CD4-positive, alpha-beta T cell (primary cell): ENCODE measurements at regions not wholly inside any gene's neighbourhood (a gene's known extent, or its start where the extent isn't known, plus 50 kb on each side); places are given as distances from the start of the nearest gene placed in this dataset.

Experiments
- ATAC-seq: fragments of 200-7000 bp; cut with Tn5 transposase; one replicate; pipeline ENCODE4 v1.10.0; 2022; ENCODE audit warnings: mild to moderate bottlenecking; ENCODE audit not compliant: poor library complexity
- CTCF ChIA-PET: fragments of 350-600 bp; sonication (Branson Sonifier 250); formaldehyde crosslinking; loops from one replicate; lab custom pipeline; 2021; ENCODE audit warnings: antibody characterized with exemption, inconsistent platforms; lab: Charles Lee
- POLR2A ChIA-PET: fragments of 350-600 bp; sonication (Branson Sonifier 250); formaldehyde crosslinking; loops from one replicate; lab custom pipeline; 2021; ENCODE audit warnings: antibody characterized with exemption, inconsistent platforms; lab: Charles Lee
- DNase-seq, 14 experiments: peaks; one replicate each; pipeline ENCODE4 v3.0.0-alpha.2; 2013 to 2020; ENCODE audit warnings: mixed read lengths in 2 of 14
- H3K27ac ChIP-seq, 2 donors: one replicate each; pipeline versions ENCODE4 v1.5.1 to v1.7.0; 2013; ENCODE audit warnings: low read length in 2 of 2, low read depth in 1 of 2, mild to moderate bottlenecking in 1 of 2
- H3K27me3 ChIP-seq, 2 experiments: 1 replicate in 1 of 2; 2 replicates in 1 of 2; pipeline versions ENCODE4 v1.6.1 to v1.7.0; 2013; ENCODE audit warnings: low read length in 2 of 2, control low read depth in 1 of 2, mild to moderate bottlenecking in 1 of 2, moderate library complexity in 1 of 2; ENCODE audit not compliant: insufficient read depth in 2 of 2, control insufficient read depth in 1 of 2
- H3K36me3 ChIP-seq: one replicate; pipeline ENCODE4 v1.6.1; 2013; ENCODE audit warnings: low read length, control low read depth; ENCODE audit not compliant: insufficient read depth
- H3K4me1 ChIP-seq: one replicate; pipeline ENCODE4 v1.6.1; 2013; ENCODE audit warnings: low read length, control low read depth; ENCODE audit not compliant: insufficient read depth
- H3K4me3 ChIP-seq: one replicate; pipeline ENCODE4 v1.5.1; 2013; ENCODE audit warnings: mild to moderate bottlenecking, low read length, moderate library complexity
- H3K9me3 ChIP-seq, 2 experiments: 1 replicate in 1 of 2; 2 replicates in 1 of 2; pipeline versions ENCODE4 v1.6.1 to v1.7.0; 2013; ENCODE audit warnings: low read length in 2 of 2, mild to moderate bottlenecking in 2 of 2, control low read depth in 1 of 2, moderate library complexity in 1 of 2; ENCODE audit not compliant: control insufficient read depth in 1 of 2, insufficient read depth in 1 of 2
- H3K27ac Mint-ChIP-seq: one replicate; pipeline ENCODE4 v1.8.0; 2020; ENCODE audit warnings: mixed read lengths
- H3K27me3 Mint-ChIP-seq: one replicate; pipeline ENCODE4 v1.8.0; 2021; ENCODE audit warnings: mixed read lengths
- H3K36me3 Mint-ChIP-seq: one replicate; pipeline ENCODE4 v1.8.0; 2021; ENCODE audit warnings: low read depth, mixed read lengths
- H3K4me1 Mint-ChIP-seq: one replicate; pipeline ENCODE4 v1.8.0; 2021; ENCODE audit warnings: low read depth, mixed read lengths
- H3K4me3 Mint-ChIP-seq: one replicate; pipeline ENCODE4 v1.8.0; 2020; ENCODE audit warnings: mild to moderate bottlenecking, mixed read lengths
- H3K9me3 Mint-ChIP-seq: one replicate; pipeline ENCODE4 v1.8.0; 2020; ENCODE audit warnings: mixed read lengths
- intact Hi-C, 2 experiments: fragments of 100-400 bp; cut with DNase I in 1 of 2; cut with micrococcal nuclease in 1 of 2; formaldehyde crosslinking; loops; one replicate each; pipeline versions ENCODE4 v1.15.1 to v1.9.0; 2023 to 2025; cut with DNase I, micrococcal nuclease
- TF ChIP-seq, protein P1 (sequence below): fragments of 200-600 bp; IDR thresholded peaks from one replicate; pipeline ENCODE4 v1.8.0; 2022; ENCODE audit warnings: antibody characterized with exemption, mild to moderate bottlenecking

GRCh38 chr6:159439651-159440050 is 253.4 kb downstream of the SOD2 start:
- Histone ChIP-seq H3K4me3 (no peak overlapping the region), H3K36me3 (no peaks in the 10 kb centered on the region), H3K27me3 (peaks cover 0 to 3% of the 10 kb centered on the region in 2 experiments), H3K27ac (no peak overlapping the region), H3K9me3 (peaks cover 0 to 25% of the 10 kb centered on the region in 2 experiments), H3K4me1 (no peaks in the 10 kb centered on the region)
- H3K27ac Mint-ChIP-seq = no peak overlapping the region
- H3K27me3 Mint-ChIP-seq = peaks cover 19% of the 10 kb centered on the region
- ATAC-seq = no peak
- H3K36me3 Mint-ChIP-seq = no peaks in the 10 kb centered on the region
- intact Hi-C loops = no loop called here
- ChIA-PET POLR2A (no interaction called here), CTCF (no interaction called here)
- no peaks in the 10 kb centered on the region for H3K4me1 Mint-ChIP-seq
- no peaks in the 10 kb centered on the region for H3K9me3 Mint-ChIP-seq
- H3K4me3 Mint-ChIP-seq = no peak overlapping the region
- no peak for DNase-seq
- TF ChIP-seq, protein P1, sequence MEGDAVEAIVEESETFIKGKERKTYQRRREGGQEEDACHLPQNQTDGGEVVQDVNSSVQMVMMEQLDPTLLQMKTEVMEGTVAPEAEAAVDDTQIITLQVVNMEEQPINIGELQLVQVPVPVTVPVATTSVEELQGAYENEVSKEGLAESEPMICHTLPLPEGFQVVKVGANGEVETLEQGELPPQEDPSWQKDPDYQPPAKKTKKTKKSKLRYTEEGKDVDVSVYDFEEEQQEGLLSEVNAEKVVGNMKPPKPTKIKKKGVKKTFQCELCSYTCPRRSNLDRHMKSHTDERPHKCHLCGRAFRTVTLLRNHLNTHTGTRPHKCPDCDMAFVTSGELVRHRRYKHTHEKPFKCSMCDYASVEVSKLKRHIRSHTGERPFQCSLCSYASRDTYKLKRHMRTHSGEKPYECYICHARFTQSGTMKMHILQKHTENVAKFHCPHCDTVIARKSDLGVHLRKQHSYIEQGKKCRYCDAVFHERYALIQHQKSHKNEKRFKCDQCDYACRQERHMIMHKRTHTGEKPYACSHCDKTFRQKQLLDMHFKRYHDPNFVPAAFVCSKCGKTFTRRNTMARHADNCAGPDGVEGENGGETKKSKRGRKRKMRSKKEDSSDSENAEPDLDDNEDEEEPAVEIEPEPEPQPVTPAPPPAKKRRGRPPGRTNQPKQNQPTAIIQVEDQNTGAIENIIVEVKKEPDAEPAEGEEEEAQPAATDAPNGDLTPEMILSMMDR = no peak

DNA sequence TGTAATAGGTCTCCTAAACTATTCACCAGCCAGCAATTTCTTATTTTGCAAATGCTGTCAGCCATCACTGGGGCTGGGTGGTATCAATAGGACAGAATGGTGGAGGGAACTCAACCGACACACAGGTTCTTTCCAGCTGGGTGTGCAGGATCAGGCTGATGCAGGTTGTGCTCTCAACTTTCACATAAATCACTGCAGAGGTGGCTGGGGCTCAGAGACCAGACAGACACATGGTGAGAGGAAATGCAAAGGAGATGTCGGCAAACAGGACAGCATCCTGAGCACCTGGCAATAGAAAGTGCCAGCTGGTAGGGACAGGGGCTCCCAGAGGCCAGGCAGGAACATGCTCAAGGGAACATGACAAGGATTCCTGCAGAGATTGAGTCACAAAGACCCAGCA is 254.9 kb downstream of the SOD2 start:
- TF ChIP-seq, protein P1 = no peak
- CTCF ChIA-PET = no interaction called here

DNA sequence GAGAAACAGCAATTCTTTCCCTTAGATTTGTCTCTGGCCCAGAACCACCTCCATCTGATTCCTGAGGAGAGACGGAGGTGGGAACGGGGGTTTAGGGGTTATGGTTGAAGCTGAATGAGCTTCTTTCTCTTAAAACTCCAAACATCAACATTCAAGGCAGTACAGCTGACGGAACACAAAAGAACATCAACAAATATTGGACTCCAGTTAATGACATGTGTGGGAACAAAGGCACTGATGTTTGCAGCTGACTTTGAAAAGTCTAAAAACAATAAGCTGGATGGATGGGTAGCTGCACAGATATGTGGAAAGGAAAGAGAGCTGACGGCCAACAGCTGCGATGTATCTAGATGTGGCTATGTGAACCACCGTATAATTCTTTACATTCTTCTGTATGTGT is 256.5 kb downstream of the SOD2 start:
- H3K27ac Mint-ChIP-seq = no peak overlapping the region
- TF ChIP-seq, protein P1 = no peak
- CTCF ChIA-PET = no interaction called here
- Histone ChIP-seq H3K27ac (no peak overlapping the region), H3K9me3 (peaks cover 9 to 26% of the 10 kb centered on the region in 2 experiments), H3K4me1 (no peaks in the 10 kb centered on the region), H3K36me3 (no peaks in the 10 kb centered on the region), H3K27me3 (no peaks in the 10 kb centered on the region), H3K4me3 (no peak overlapping the region)
- ATAC-seq = no peak
- H3K27me3 Mint-ChIP-seq = peaks cover 10% of the 10 kb centered on the region
- H3K9me3 Mint-ChIP-seq = peaks cover 6% of the 10 kb centered on the region
- POLR2A ChIA-PET = no interaction called here
- intact Hi-C loops = no loop called here
- no peaks in the 10 kb centered on the region for H3K36me3 Mint-ChIP-seq
- no peak overlapping the region for H3K4me3 Mint-ChIP-seq
- H3K4me1 Mint-ChIP-seq = no peaks in the 10 kb centered on the region
- DNase-seq = no peak

More for the DNA sequence above, 254.9 kb downstream of the SOD2 start:
- Mint-ChIP-seq H3K9me3 (peaks cover 6% of the 10 kb centered on the region), H3K4me3 (no peak overlapping the region), H3K27me3 (peaks cover 14% of the 10 kb centered on the region), H3K4me1 (no peaks in the 10 kb centered on the region), H3K36me3 (no peaks in the 10 kb centered on the region), H3K27ac (no peak overlapping the region)
- Histone ChIP-seq H3K27me3 (peaks cover 0 to 1% of the 10 kb centered on the region in 2 experiments), H3K4me1 (no peaks in the 10 kb centered on the region), H3K36me3 (no peaks in the 10 kb centered on the region), H3K27ac (no peak overlapping the region), H3K4me3 (no peak overlapping the region), H3K9me3 (peaks cover 9 to 25% of the 10 kb centered on the region in 2 experiments)
- POLR2A ChIA-PET = no interaction called here
- ATAC-seq (no peak), DNase-seq (no peak)
- intact Hi-C loops = no loop called here
